HG03175 (cell line): ENCODE measurements at regions not wholly inside any gene's neighbourhood (a gene's known extent, or its start where the extent isn't known, plus 50 kb on each side); places are given as distances from the start of the nearest gene placed in this dataset.

Source experiments
- ATAC-seq: cut with Tn5 transposase; IDR thresholded peaks from one replicate; pipeline ENCODE4 v1.9.1; 2021; ENCODE audit warnings: mild to moderate bottlenecking, moderate library complexity; ENCODE audit not compliant: unreplicated experiment

- ATAC-seq, result no peak
Measured at GRCh38 chr6:91358986-91359385, 772.1 kb upstream of the MAP3K7 start.

- ATAC-seq, result no peak
Measured at GRCh38 chr6:91352878-91353277, 766.0 kb upstream of the MAP3K7 start.

GRCh38 chr6:91352321-91352720 lies 765.4 kb upstream of the MAP3K7 start:
- no peak for ATAC-seq

GRCh38 chr6:91350146-91350908 lies 763.5 kb upstream of the MAP3K7 start:
- no peak for ATAC-seq

GRCh38 chr6:91341473-91341872 lies 754.6 kb upstream of the MAP3K7 start:
- ATAC-seq, result no peak

GRCh38 chr6:91340896-91341395 lies 754.1 kb upstream of the MAP3K7 start:
- no peak for ATAC-seq

GRCh38 chr6:91337967-91338366 lies 751.1 kb upstream of the MAP3K7 start:
- ATAC-seq, result no peak

GRCh38 chr6:91330896-91331295 lies 744.0 kb upstream of the MAP3K7 start:
- ATAC-seq, result no peak

- no peak for ATAC-seq
Measured at GRCh38 chr6:91328241-91328640, 741.4 kb upstream of the MAP3K7 start.

- no peak for ATAC-seq
Measured at GRCh38 chr6:91324711-91325110, 737.8 kb upstream of the MAP3K7 start.

- ATAC-seq, result no peak
Measured at GRCh38 chr6:91317984-91318383, 731.1 kb upstream of the MAP3K7 start.

GRCh38 chr6:91317247-91317835 lies 730.5 kb upstream of the MAP3K7 start:
- ATAC-seq, result no peak

GRCh38 chr6:91310178-91310577 lies 723.3 kb upstream of the MAP3K7 start:
- no peak for ATAC-seq

- no peak for ATAC-seq
Measured at GRCh38 chr6:91305755-91306154, 718.9 kb upstream of the MAP3K7 start.

GRCh38 chr6:91304521-91304920 lies 717.6 kb upstream of the MAP3K7 start:
- no peak for ATAC-seq

GRCh38 chr6:91303326-91303725 lies 716.5 kb upstream of the MAP3K7 start:
- ATAC-seq, result no peak

GRCh38 chr6:91299544-91300491 lies 712.9 kb upstream of the MAP3K7 start:
- no peak for ATAC-seq

GRCh38 chr6:91298543-91299145 lies 711.8 kb upstream of the MAP3K7 start:
- no peak for ATAC-seq

- no peak for ATAC-seq
Measured at GRCh38 chr6:91293395-91293794, 706.5 kb upstream of the MAP3K7 start.

GRCh38 chr6:91291071-91291470 lies 704.2 kb upstream of the MAP3K7 start:
- ATAC-seq, result no peak

GRCh38 chr6:91288741-91289140 lies 701.9 kb upstream of the MAP3K7 start:
- no peak for ATAC-seq
